ENCODE measurements at regions not wholly inside any gene's neighbourhood (a gene's known extent, or its start where the extent isn't known, plus 50 kb on each side); places are given as distances from the start of the nearest gene placed in this dataset.
A peak's percentile ranks its signal among the peaks of the same experiment; 100 is the strongest.

GRCh38 chr3:30357897-30358296 is 248.5 kb upstream of the TGFBR2 start:
- Histone ChIP-seq H2AK5ac (ENCODE audit: low read depth, low read length) (no peak overlapping the region), H3K23ac (ENCODE audit: low read depth, low read length) (no peak overlapping the region), H3K27ac (ENCODE audit: insufficient read depth, low read length) (no peak overlapping the region), H2BK5ac (ENCODE audit: low read depth, low read length, poor library complexity, severe bottlenecking) (no peak overlapping the region), H3K4me2 (ENCODE audit: low read depth, low read length) (no peak overlapping the region), H3K9ac (ENCODE audit: low read depth, low read length) (no peak overlapping the region), H3K4ac (ENCODE audit: low read depth, low read length) (no peak overlapping the region), H3K27me3 (ENCODE audit: control insufficient read depth, insufficient read depth, low read length) (no peaks in the 10 kb centered on the region), H3K36me3 (ENCODE audit: control insufficient read depth, insufficient read depth, low read length) (no peaks in the 10 kb centered on the region), H3K14ac (replicated peaks; ENCODE audit: low read depth, low read length) (no peak overlapping the region), H4K91ac (ENCODE audit: insufficient read depth, low read depth, low read length) (no peak overlapping the region), H3K79me1 (ENCODE audit: low read depth in 1 of 2, low read length in 2 of 2) (no peaks in the 10 kb centered on the region), H2AFZ (replicated peaks; ENCODE audit: low read length, poor library complexity) (no peak overlapping the region), H4K20me1 (ENCODE audit: insufficient read depth, low read length) (no peaks in the 10 kb centered on the region), H3K9me1 (ENCODE audit: insufficient read depth, low read length) (peaks cover 6% of the 10 kb centered on the region; the same call in 1 of the 2 replicates), H2BK20ac (ENCODE audit: low read depth, low read length) (peak overlapping the region; percentile 20; the same call in 1 of the 2 replicates), H4K8ac (ENCODE audit: low read depth in 2 of 2, low read length in 2 of 2) (no peak overlapping the region), H3K4me1 (ENCODE audit: control insufficient read depth, insufficient read depth, low read length) (peaks cover 9% of the 10 kb centered on the region), H3K4me3 (ENCODE audit: insufficient read depth, low read depth, low read length) (no peak overlapping the region), H3K9me3 (ENCODE audit: control insufficient read depth, insufficient read depth, low read length) (no peaks in the 10 kb centered on the region), H4K5ac (ENCODE audit: low read depth, low read length) (no peak overlapping the region; the same call in 1 of the 2 replicates), H3K18ac (ENCODE audit: low read depth, low read length) (peak overlapping the region; percentile 27; the same call in 1 of the 2 replicates), H3K56ac (ENCODE audit: extremely low read depth, insufficient read depth, low read length) (no peak overlapping the region), H2BK15ac (ENCODE audit: low read depth, low read length) (no peak overlapping the region), H2AK9ac (replicated peaks; ENCODE audit: low read depth, low read length, poor library complexity) (no peak overlapping the region), H2BK120ac (ENCODE audit: low read depth, low read length) (peak overlapping the region; percentile 7)
- ATAC-seq (ENCODE audit: low read depth): no peak
- intact Hi-C loops (cut with micrococcal nuclease) (no loop called here), dilution Hi-C loops (cut with HindIII; ENCODE audit: low sequenced_read_pairs, unreplicated experiment) (no loop called here), in situ Hi-C loops (cut with MboI; ENCODE audit: low sequenced_read_pairs) (no loop called here)
- ChIA-PET POLR2A (ENCODE audit: unreplicated experiment) (interaction anchor here (0.5 kb wide), 1 partner anchor 288 kb away, joined by 3 read pairs; no protein-coding TSS in a partner anchor), CTCF (no interaction called here)
- no peak for DNase-seq
- BruUV-seq (replicated peaks): no TSS peak
- no CpG with 5 or more reads among the region's 2 CpGs for WGBS, 2 experiments (ENCODE audit: extremely low coverage in 2 of 2, insufficient read length in 1 of 2)
- TF ChIP-seq, protein P1, sequence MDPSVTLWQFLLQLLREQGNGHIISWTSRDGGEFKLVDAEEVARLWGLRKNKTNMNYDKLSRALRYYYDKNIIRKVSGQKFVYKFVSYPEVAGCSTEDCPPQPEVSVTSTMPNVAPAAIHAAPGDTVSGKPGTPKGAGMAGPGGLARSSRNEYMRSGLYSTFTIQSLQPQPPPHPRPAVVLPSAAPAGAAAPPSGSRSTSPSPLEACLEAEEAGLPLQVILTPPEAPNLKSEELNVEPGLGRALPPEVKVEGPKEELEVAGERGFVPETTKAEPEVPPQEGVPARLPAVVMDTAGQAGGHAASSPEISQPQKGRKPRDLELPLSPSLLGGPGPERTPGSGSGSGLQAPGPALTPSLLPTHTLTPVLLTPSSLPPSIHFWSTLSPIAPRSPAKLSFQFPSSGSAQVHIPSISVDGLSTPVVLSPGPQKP (IDR thresholded peaks at IDR 0.05; ENCODE audit: borderline replicate concordance, low read depth, low read length): no peak
- TF ChIP-seq RFX5 (IDR thresholded peaks at IDR 0.05; ENCODE audit: low read depth, low read length): no peak
- no peak for TF ChIP-seq RAD21 (IDR thresholded peaks at IDR 0.05; ENCODE audit: low read length)
- no peak for TF ChIP-seq BHLHE40 (IDR thresholded peaks at IDR 0.05; ENCODE audit: low read depth, low read length)
- TF ChIP-seq CHD1 (IDR thresholded peaks at IDR 0.05; ENCODE audit: low read depth, low read length): no peak
- TF ChIP-seq CEBPB (IDR thresholded peaks at IDR 0.05; ENCODE audit: low read depth, low read length): no peak
- TF ChIP-seq MAZ (IDR thresholded peaks at IDR 0.05; ENCODE audit: borderline replicate concordance, low read depth, low read length): no peak
- TF ChIP-seq CTCF (conservative IDR thresholded peaks at IDR 0.05; ENCODE audit: low read depth, low read length): no peak
- no peak for TF ChIP-seq FOS (IDR thresholded peaks at IDR 0.05; ENCODE audit: low read depth, low read length)
- no peak for TF ChIP-seq RCOR1 (IDR thresholded peaks at IDR 0.05; ENCODE audit: insufficient replicate concordance, low read length)
- TF ChIP-seq MAFK (IDR thresholded peaks at IDR 0.05; ENCODE audit: low read depth, low read length): no peak
- TF ChIP-seq, protein P2, sequence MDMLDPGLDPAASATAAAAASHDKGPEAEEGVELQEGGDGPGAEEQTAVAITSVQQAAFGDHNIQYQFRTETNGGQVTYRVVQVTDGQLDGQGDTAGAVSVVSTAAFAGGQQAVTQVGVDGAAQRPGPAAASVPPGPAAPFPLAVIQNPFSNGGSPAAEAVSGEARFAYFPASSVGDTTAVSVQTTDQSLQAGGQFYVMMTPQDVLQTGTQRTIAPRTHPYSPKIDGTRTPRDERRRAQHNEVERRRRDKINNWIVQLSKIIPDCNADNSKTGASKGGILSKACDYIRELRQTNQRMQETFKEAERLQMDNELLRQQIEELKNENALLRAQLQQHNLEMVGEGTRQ (IDR thresholded peaks at IDR 0.05; ENCODE audit: low read depth, low read length): no peak
- no peak for TF ChIP-seq SMC3 (IDR thresholded peaks at IDR 0.05; ENCODE audit: low read depth, low read length)

Measured in IMR-90 (cell line).